A673 (cell line): ENCODE measurements at regions not wholly inside any gene's neighbourhood (a gene's known extent, or its start where the extent isn't known, plus 50 kb on each side); places are given as distances from the start of the nearest gene placed in this dataset.
A peak's percentile ranks its signal among the peaks of the same experiment; 100 is the strongest.

ENCODE experiments used
- BruUV-seq: library from RNA; stranded (reverse); fragments of 400-500 nt; replicated peaks from 2 replicates; lab custom pipeline; 2021; lab: Mats Ljungman, UMichigan
- CTCF ChIA-PET: fragments of 300-600 bp; sonication (Branson Sonifier 250); formaldehyde crosslinking; loops from one replicate; lab custom pipeline; 2022; ENCODE audit warnings: antibody characterized with exemption; lab: Charles Lee
- POLR2A ChIA-PET: fragments of 300-600 bp; sonication (Branson Sonifier 250); formaldehyde crosslinking; loops from one replicate; lab custom pipeline; 2022; ENCODE audit warnings: antibody characterized with exemption; ENCODE audit not compliant: low non-redundant PET; lab: Charles Lee
- DNase-seq: peaks from one replicate; pipeline ENCODE4 v3.0.0-alpha.2; 2015; ENCODE audit warnings: low spot score
- H3K27ac ChIP-seq: fragments of 200-600 bp; sonication (generic); 2 replicates; pipeline ENCODE4 v1.5.1; 2016; ENCODE audit warnings: mixed run types, low read depth, mild to moderate bottlenecking, mixed read lengths, antibody characterized with exemption, low read length; ENCODE audit not compliant: poor library complexity, severe bottlenecking
- H3K27me3 ChIP-seq: fragments of 200-600 bp; sonication (generic); replicated peaks from 2 replicates; pipeline ENCODE4 v1.6.1; 2017; ENCODE audit warnings: mixed run types, low read depth, mild to moderate bottlenecking, mixed read lengths, antibody characterized with exemption, low read length; ENCODE audit not compliant: insufficient read depth, poor library complexity
- H3K36me3 ChIP-seq: fragments of 200-600 bp; sonication (generic); 2 replicates; pipeline ENCODE4 v1.6.1; 2016; ENCODE audit warnings: mixed run types, mild to moderate bottlenecking, mixed read lengths, antibody characterized with exemption, low read length; ENCODE audit not compliant: insufficient read depth, poor library complexity, severe bottlenecking
- H3K4me1 ChIP-seq: fragments of 200-600 bp; sonication (generic); 2 replicates; pipeline ENCODE4 v1.6.1; 2017; ENCODE audit warnings: mixed run types, mild to moderate bottlenecking, mixed read lengths, antibody characterized with exemption, low read length; ENCODE audit not compliant: insufficient read depth, poor library complexity, severe bottlenecking
- H3K4me3 ChIP-seq: fragments of 200-600 bp; sonication (generic); 2 replicates; pipeline ENCODE4 v1.5.1; 2016; ENCODE audit warnings: low read depth, mixed run types, mild to moderate bottlenecking, mixed read lengths, low read length; ENCODE audit not compliant: poor library complexity, severe bottlenecking
- H3K9me3 ChIP-seq: fragments of 200-600 bp; sonication (generic); 2 replicates; pipeline ENCODE4 v1.6.1; 2016; ENCODE audit warnings: mixed run types, low read depth, mild to moderate bottlenecking, mixed read lengths, antibody characterized with exemption, low read length; ENCODE audit not compliant: poor library complexity, severe bottlenecking
- EZH2 ChIP-seq: fragments of 200-600 bp; sonication (generic); IDR thresholded peaks from 2 replicates; pipeline ENCODE4 v1.6.1; 2017; ENCODE audit warnings: borderline replicate concordance, low read depth, mild to moderate bottlenecking, mixed read lengths, antibody characterized with exemption, low read length; ENCODE audit not compliant: poor library complexity, severe bottlenecking
- intact Hi-C: fragments of 100-400 bp; cut with micrococcal nuclease; formaldehyde crosslinking; loops from one replicate; pipeline ENCODE4 v1.10.0; 2022; ENCODE audit not compliant: unreplicated experiment
- TF ChIP-seq, protein P1 (sequence below): fragments of 300-800, 200-600 bp; sonication (generic); conservative IDR thresholded peaks from 2 replicates; pipeline ENCODE4 v1.5.1; 2017; ENCODE audit warnings: low read depth, mild to moderate bottlenecking, antibody characterized with exemption, low read length, moderate library complexity, mixed read lengths

DNA sequence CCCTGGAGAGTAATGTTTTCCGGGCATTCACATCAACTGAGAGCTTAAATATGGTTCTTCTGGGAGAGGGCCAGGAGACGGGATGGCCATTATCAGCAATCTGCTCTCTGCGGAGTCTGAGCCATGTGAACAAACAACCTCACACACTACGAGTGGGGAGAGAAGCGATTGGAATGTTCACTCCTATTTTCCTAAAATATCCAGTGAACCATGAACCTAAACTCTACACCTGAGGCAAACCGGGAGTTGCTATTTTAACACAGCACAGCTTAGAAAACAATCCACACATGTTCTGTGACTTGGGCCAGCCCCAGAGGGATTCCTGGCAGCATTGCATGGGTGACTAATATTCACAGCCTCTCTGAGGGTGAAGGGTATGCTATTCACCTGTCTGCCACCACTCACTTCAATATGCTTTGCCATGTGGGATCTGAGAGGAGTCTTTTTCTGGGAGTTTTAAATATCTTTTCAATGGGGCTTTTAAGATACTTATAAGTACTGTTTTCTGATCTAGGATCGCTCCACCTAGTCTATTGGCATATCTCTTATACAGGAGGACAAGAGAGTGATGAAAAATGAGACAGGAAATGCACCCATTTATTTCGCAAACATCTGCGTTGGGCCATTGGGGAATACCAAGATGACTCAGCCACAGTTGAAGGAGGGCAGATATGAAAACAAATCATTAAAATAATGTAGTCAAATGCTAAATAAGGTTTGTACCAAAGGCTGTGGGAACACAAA is 72.6 kb upstream of the SERP2 start:
- DNase-seq: peak; percentile 40
- H3K36me3 ChIP-seq: no peaks in the 10 kb centered on the region
- no peaks in the 10 kb centered on the region for H3K27me3 ChIP-seq
- H3K4me3 ChIP-seq: no peak overlapping the region
- ChIA-PET POLR2A (no interaction called here), CTCF (no interaction called here)
- no peaks in the 10 kb centered on the region for H3K9me3 ChIP-seq
- peaks cover 4% of the 10 kb centered on the region for H3K4me1 ChIP-seq
- no peak overlapping the region for H3K27ac ChIP-seq
- TF ChIP-seq, protein P1, sequence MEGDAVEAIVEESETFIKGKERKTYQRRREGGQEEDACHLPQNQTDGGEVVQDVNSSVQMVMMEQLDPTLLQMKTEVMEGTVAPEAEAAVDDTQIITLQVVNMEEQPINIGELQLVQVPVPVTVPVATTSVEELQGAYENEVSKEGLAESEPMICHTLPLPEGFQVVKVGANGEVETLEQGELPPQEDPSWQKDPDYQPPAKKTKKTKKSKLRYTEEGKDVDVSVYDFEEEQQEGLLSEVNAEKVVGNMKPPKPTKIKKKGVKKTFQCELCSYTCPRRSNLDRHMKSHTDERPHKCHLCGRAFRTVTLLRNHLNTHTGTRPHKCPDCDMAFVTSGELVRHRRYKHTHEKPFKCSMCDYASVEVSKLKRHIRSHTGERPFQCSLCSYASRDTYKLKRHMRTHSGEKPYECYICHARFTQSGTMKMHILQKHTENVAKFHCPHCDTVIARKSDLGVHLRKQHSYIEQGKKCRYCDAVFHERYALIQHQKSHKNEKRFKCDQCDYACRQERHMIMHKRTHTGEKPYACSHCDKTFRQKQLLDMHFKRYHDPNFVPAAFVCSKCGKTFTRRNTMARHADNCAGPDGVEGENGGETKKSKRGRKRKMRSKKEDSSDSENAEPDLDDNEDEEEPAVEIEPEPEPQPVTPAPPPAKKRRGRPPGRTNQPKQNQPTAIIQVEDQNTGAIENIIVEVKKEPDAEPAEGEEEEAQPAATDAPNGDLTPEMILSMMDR: no peak
- TF ChIP-seq EZH2: no peak
- BruUV-seq: no TSS peak
- intact Hi-C loops: no loop called here

DNA sequence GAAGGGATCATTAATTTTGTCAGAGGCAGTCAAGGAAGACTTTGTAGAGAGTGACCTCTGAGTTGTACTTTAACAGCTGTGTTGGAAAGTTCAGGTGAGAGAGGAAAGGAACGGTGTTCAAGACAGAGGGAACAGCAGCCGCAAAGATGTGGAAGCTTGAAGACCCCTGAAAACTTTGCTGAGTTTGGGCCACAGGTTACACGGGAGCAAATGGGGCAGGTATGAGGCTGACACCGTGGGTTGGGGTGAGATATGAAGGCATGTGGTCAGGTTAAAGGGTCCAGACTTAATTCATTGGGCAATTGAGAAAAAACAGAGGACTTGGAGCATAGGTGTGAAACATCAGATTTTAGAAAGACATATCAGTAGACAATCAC is 72.0 kb upstream of the SERP2 start:
- no peak overlapping the region for H3K4me3 ChIP-seq
- no peaks in the 10 kb centered on the region for H3K9me3 ChIP-seq
- CTCF ChIA-PET: no interaction called here
- DNase-seq: no peak
- H3K27me3 ChIP-seq: no peaks in the 10 kb centered on the region
- H3K36me3 ChIP-seq: no peaks in the 10 kb centered on the region
- peaks cover 9% of the 10 kb centered on the region for H3K4me1 ChIP-seq
- TF ChIP-seq, protein P1: no peak
- TF ChIP-seq EZH2: no peak
- intact Hi-C loops: no loop called here
- BruUV-seq: no TSS peak
- POLR2A ChIA-PET: no interaction called here
- no peak overlapping the region for H3K27ac ChIP-seq

DNA sequence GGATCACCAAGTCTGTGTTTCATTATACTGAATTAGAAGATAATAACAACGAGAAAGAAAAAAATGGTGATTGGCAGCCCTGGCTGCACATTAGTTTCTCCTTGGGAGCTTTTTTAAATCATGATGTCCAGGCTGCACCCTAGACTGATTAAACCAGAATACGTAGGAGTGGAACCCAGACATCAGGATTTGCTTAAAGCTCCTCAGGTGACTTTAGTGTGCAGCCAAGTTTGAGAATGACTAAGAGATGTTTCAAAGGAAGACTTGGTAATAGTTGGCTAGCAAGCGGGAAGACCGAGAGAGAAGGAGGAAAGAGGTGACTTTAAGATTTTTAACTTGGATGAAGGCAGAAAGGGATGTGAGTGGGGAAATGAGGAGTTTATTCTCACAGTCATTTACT is 71.4 kb upstream of the SERP2 start:
- CTCF ChIA-PET: no interaction called here
- TF ChIP-seq, protein P1: no peak
- TF ChIP-seq EZH2: no peak
- H3K27ac ChIP-seq: no peak overlapping the region
- no peak overlapping the region for H3K4me3 ChIP-seq
- no peaks in the 10 kb centered on the region for H3K27me3 ChIP-seq
- H3K4me1 ChIP-seq: peaks cover 14% of the 10 kb centered on the region
- no peaks in the 10 kb centered on the region for H3K9me3 ChIP-seq
- no peak for DNase-seq
- intact Hi-C loops: no loop called here
- no TSS peak for BruUV-seq
- H3K36me3 ChIP-seq: no peaks in the 10 kb centered on the region
- POLR2A ChIA-PET: no interaction called here
